H1 (cell line): ENCODE measurements at regions not wholly inside any gene's neighbourhood (a gene's known extent, or its start where the extent isn't known, plus 50 kb on each side); places are given as distances from the start of the nearest gene placed in this dataset.

Source experiments
- CTCF ChIA-PET: fragments of 300-600 bp; sonication (Branson Sonifier 250); formaldehyde crosslinking; loops from one replicate; lab custom pipeline; 2021; ENCODE audit not compliant: partially characterized antibody; lab: Charles Lee
- POLR2A ChIA-PET: fragments of 300-600 bp; sonication (Branson Sonifier 250); formaldehyde crosslinking; loops from one replicate; lab custom pipeline; 2021; ENCODE audit warnings: inconsistent platforms; ENCODE audit not compliant: partially characterized antibody; lab: Charles Lee
- DNase-seq, 2 experiments: peaks; one replicate each; pipeline versions ENCODE4 v3.0.0 to v3.0.0-alpha.2; 2010 to 2022; ENCODE audit warnings: low spot score in 2 of 2, low read depth in 1 of 2, mixed read lengths in 1 of 2
- FAIRE-seq: peaks from 2 replicates; lab custom pipeline; 2011; peaks lifted over from hg19 to GRCh38; lab: Jason Lieb, UNC
- H2AFZ ChIP-seq: 2 replicates; pipeline ENCODE4 v1.8.1; 2012; ENCODE audit warnings: low read length, inconsistent platforms
- H2AK5ac ChIP-seq: 2 replicates; pipeline ENCODE4 v1.6.1; 2013; ENCODE audit warnings: low read depth, low read length
- H2BK120ac ChIP-seq: replicated peaks from 2 replicates; pipeline ENCODE3; 2013; ENCODE audit warnings: low read depth, low read length, inconsistent platforms
- H2BK12ac ChIP-seq: 2 replicates; pipeline ENCODE4 v1.6.1; 2013; ENCODE audit warnings: low read depth, low read length
- H2BK15ac ChIP-seq: 2 replicates; pipeline ENCODE4 v1.6.1; 2013; ENCODE audit warnings: low read length
- H2BK20ac ChIP-seq: 2 replicates; pipeline ENCODE4 v1.6.1; 2013; ENCODE audit warnings: low read length
- H2BK5ac ChIP-seq: 2 replicates; pipeline ENCODE4 v1.6.1; 2013; ENCODE audit warnings: low read depth, low read length
- H3K14ac ChIP-seq: 2 replicates; pipeline ENCODE4 v1.6.1; 2013; ENCODE audit warnings: inconsistent platforms; ENCODE audit not compliant: insufficient read length
- H3K18ac ChIP-seq: 2 replicates; pipeline ENCODE4 v1.6.1; 2013; ENCODE audit warnings: low read length; ENCODE audit errors: extremely low read depth
- H3K23ac ChIP-seq: 2 replicates; pipeline ENCODE4 v1.6.1; 2013; ENCODE audit warnings: inconsistent platforms; ENCODE audit not compliant: insufficient read length
- H3K23me2 ChIP-seq: 2 replicates; pipeline ENCODE4 v1.6.1; 2013; ENCODE audit warnings: low read depth, low read length
- H3K27ac ChIP-seq: 2 replicates; pipeline ENCODE4 v1.6.1; 2011; ENCODE audit warnings: low read depth, low read length, inconsistent platforms
- H3K27me3 ChIP-seq, 4 experiments: replicated peaks in 1 of 4; 1 replicate in 1 of 4; 2 replicates in 3 of 4; pipeline versions ENCODE4 v1.6.1 to v1.8.1; 2011 to 2013; ENCODE audit warnings: low read length in 3 of 4, mild to moderate bottlenecking in 3 of 4, inconsistent platforms in 2 of 4, mixed read lengths in 2 of 4, moderate library complexity in 1 of 4; ENCODE audit not compliant: control insufficient read depth in 3 of 4, insufficient read depth in 3 of 4; ENCODE audit errors: extremely low read depth in 1 of 4
- H3K36me3 ChIP-seq, 4 experiments: 2 replicates each; pipeline versions ENCODE4 v1.6.1 to v1.8.1; 2011 to 2013; ENCODE audit warnings: mild to moderate bottlenecking in 4 of 4, low read length in 3 of 4, moderate library complexity in 2 of 4, control low read depth in 1 of 4, inconsistent platforms in 1 of 4; ENCODE audit not compliant: insufficient read depth in 4 of 4, control insufficient read depth in 2 of 4
- H3K4ac ChIP-seq: replicated peaks from 2 replicates; pipeline ENCODE3; 2013; ENCODE audit warnings: low read length, low read depth, mixed read lengths, inconsistent platforms; ENCODE audit not compliant: insufficient read length
- H3K4me1 ChIP-seq, 4 experiments: replicated peaks in 1 of 4; 1 replicate in 1 of 4; 2 replicates in 3 of 4; pipeline versions ENCODE4 v1.6.1 to v1.8.1; 2011 to 2013; ENCODE audit warnings: low read length in 3 of 4, inconsistent platforms in 2 of 4, mixed read lengths in 1 of 4; ENCODE audit not compliant: insufficient read depth in 4 of 4, control insufficient read depth in 3 of 4
- H3K4me2 ChIP-seq, 2 experiments: 2 replicates each; pipeline versions ENCODE4 v1.6.1 to v1.8.1; 2011 to 2013; ENCODE audit warnings: low read depth in 2 of 2, low read length in 2 of 2, control low read depth in 1 of 2, inconsistent platforms in 1 of 2, mild to moderate bottlenecking in 1 of 2; ENCODE audit not compliant: insufficient read depth in 1 of 2
- H3K4me3 ChIP-seq, 4 experiments: fragments of 200-600, 300-600 bp in 1 of 4; sonication (generic), shearing (Covaris generic), sonication (Bioruptor Twin) in 1 of 4; 2 replicates each; pipeline versions ENCODE4 v1.5.1 to v1.8.1; 2011 to 2016; ENCODE audit warnings: low read length in 4 of 4, low read depth in 3 of 4, control low read depth in 2 of 4, inconsistent platforms in 2 of 4, mild to moderate bottlenecking in 2 of 4, mixed read lengths in 1 of 4, moderate library complexity in 1 of 4; ENCODE audit not compliant: insufficient read depth in 2 of 4; ENCODE audit errors: extremely low read depth in 1 of 4
- H3K56ac ChIP-seq: replicated peaks from 2 replicates; pipeline ENCODE3; 2013; ENCODE audit warnings: low read depth, mild to moderate bottlenecking, mixed read lengths, low read length, inconsistent platforms; ENCODE audit not compliant: insufficient read length
- H3K79me1 ChIP-seq: 2 replicates; pipeline ENCODE4 v1.6.1; 2013; ENCODE audit warnings: low read depth, low read length, control low read depth
- H3K79me2 ChIP-seq, 2 experiments: 2 replicates each; pipeline versions ENCODE4 v1.6.1 to v1.8.1; 2012 to 2013; ENCODE audit warnings: low read length in 2 of 2, mild to moderate bottlenecking in 2 of 2, inconsistent platforms in 1 of 2; ENCODE audit not compliant: insufficient read depth in 2 of 2, control insufficient read depth in 1 of 2
- H3K9ac ChIP-seq, 4 experiments: replicated peaks in 1 of 4; 1 replicate in 1 of 4; 2 replicates in 3 of 4; pipeline versions ENCODE4 v1.6.1 to v1.8.1; 2011 to 2013; ENCODE audit warnings: low read depth in 3 of 4, low read length in 3 of 4, control low read depth in 2 of 4, mild to moderate bottlenecking in 2 of 4, moderate library complexity in 2 of 4, inconsistent platforms in 1 of 4; ENCODE audit errors: extremely low read depth in 1 of 4
- H3K9me3 ChIP-seq, 2 experiments: 2 replicates each; pipeline versions ENCODE4 v1.6.1 to v1.8.1; 2012 to 2013; ENCODE audit warnings: mild to moderate bottlenecking in 2 of 2, moderate library complexity in 2 of 2, control low read depth in 1 of 2, inconsistent platforms in 1 of 2, low read depth in 1 of 2, low read length in 1 of 2, mixed read lengths in 1 of 2; ENCODE audit not compliant: insufficient read depth in 2 of 2
- H4K20me1 ChIP-seq, 2 experiments: replicated peaks in 1 of 2; 2 replicates each; pipeline versions ENCODE3 to v1.8.1; 2011 to 2013; ENCODE audit warnings: inconsistent platforms in 2 of 2, low read length in 2 of 2, mild to moderate bottlenecking in 1 of 2; ENCODE audit not compliant: insufficient read depth in 2 of 2, control insufficient read depth in 1 of 2
- H4K5ac ChIP-seq: 2 replicates; pipeline ENCODE4 v1.6.1; 2013; ENCODE audit warnings: low read length, low read depth, mixed read lengths, inconsistent platforms; ENCODE audit not compliant: insufficient read length
- H4K8ac ChIP-seq: 2 replicates; pipeline ENCODE4 v1.8.0; 2013; ENCODE audit warnings: mild to moderate bottlenecking, moderate library complexity, low read length, inconsistent platforms; ENCODE audit not compliant: insufficient read depth; ENCODE audit errors: extremely low read depth
- H4K91ac ChIP-seq: replicated peaks from 2 replicates; pipeline ENCODE3; 2013; ENCODE audit warnings: low read length, mixed read lengths, inconsistent platforms; ENCODE audit not compliant: insufficient read length
- CBX5 ChIP-seq: fragments of 300-800, 300-1000 bp; sonication (generic); IDR thresholded peaks from 2 replicates; pipeline ENCODE4 v1.7.1; 2016; ENCODE audit warnings: antibody characterized with exemption, low read length, low read depth
- CHD1 ChIP-seq: IDR thresholded peaks from 2 replicates; pipeline ENCODE4 v1.6.1; 2012; ENCODE audit warnings: low read depth, low read length, improper control_type of control experiment
- EGR1 ChIP-seq: IDR thresholded peaks from 2 replicates; pipeline ENCODE4 v1.6.1; 2011; ENCODE audit warnings: low read depth, low read length, borderline replicate concordance
- GABPA ChIP-seq: IDR thresholded peaks from 2 replicates; pipeline ENCODE4 v1.6.1; 2011; ENCODE audit warnings: mild to moderate bottlenecking, low read length, moderate library complexity, borderline replicate concordance; ENCODE audit not compliant: insufficient read depth
- KDM4A ChIP-seq: IDR thresholded peaks from one replicate; pipeline ENCODE4 v1.7.1; 2012; ENCODE audit warnings: low read depth, mild to moderate bottlenecking, moderate library complexity, low read length, inconsistent platforms; ENCODE audit not compliant: severe bottlenecking
- POU5F1 ChIP-seq: IDR thresholded peaks from 2 replicates; pipeline ENCODE4 v1.6.1; 2011; ENCODE audit warnings: low read depth, mild to moderate bottlenecking, low read length, moderate library complexity
- RFX5 ChIP-seq: IDR thresholded peaks from 2 replicates; pipeline ENCODE4 v1.6.1; 2011; ENCODE audit warnings: low read depth, low read length, improper control_type of control experiment, borderline replicate concordance
- SIRT6 ChIP-seq: IDR thresholded peaks from one replicate; pipeline ENCODE4 v1.7.1; 2012; ENCODE audit warnings: low read length, inconsistent platforms
- SP2 ChIP-seq: IDR thresholded peaks from 2 replicates; pipeline ENCODE4 v1.6.1; 2012; ENCODE audit warnings: mild to moderate bottlenecking, low read length, inconsistent platforms
- SRF ChIP-seq: IDR thresholded peaks from 2 replicates; pipeline ENCODE4 v1.6.1; 2011; ENCODE audit warnings: mild to moderate bottlenecking, low read depth, low read length, moderate library complexity
- TCF12 ChIP-seq: IDR thresholded peaks from 2 replicates; pipeline ENCODE4 v1.6.1; 2011; ENCODE audit warnings: low read depth, mild to moderate bottlenecking, low read length
- WGBS, 2 experiments: shearing (Covaris generic) in 1 of 2; methylation state at CpG; one replicate each; pipeline versions ENCODE4 v1.1.6 to v1.1.7; 2013 to 2015; ENCODE audit warnings: low lambda C conversion rate in 2 of 2, mixed read lengths in 2 of 2, inconsistent platforms in 1 of 2, low coverage in 1 of 2, missing lambda C conversion rate in 1 of 2; ENCODE audit not compliant: insufficient replicate concordance in 2 of 2, insufficient coverage in 1 of 2, insufficient read length in 1 of 2; ENCODE audit errors: extremely low coverage in 1 of 2, missing lambda C conversion rate in 1 of 2; 5-methylcytosine and 5-hydroxymethylcytosine counted together

GRCh38 chr2:100205174-100205573, 62.8 kb upstream of the AFF3 start:
- Histone ChIP-seq H2BK15ac (no peak overlapping the region), H2BK5ac (no peak overlapping the region), H3K79me1 (no peaks in the 10 kb centered on the region), H3K56ac (no peak overlapping the region), H3K23ac (no peak overlapping the region), H2AFZ (no peak overlapping the region), H3K14ac (no peak overlapping the region), H2BK20ac (no peak overlapping the region), H3K4me3 (no peak overlapping the region), H3K27ac (no peak overlapping the region), H3K36me3 (no peaks in the 10 kb centered on the region), H3K23me2 (no peaks in the 10 kb centered on the region), H3K79me2 (no peaks in the 10 kb centered on the region), H3K9ac (peak overlapping the region in 2 of 4 experiments; percentile 4 to 24; a peak in 1 of 7 replicates), H2BK12ac (no peak overlapping the region), H2BK120ac (no peak overlapping the region), H4K5ac (no peak overlapping the region), H2AK5ac (no peak overlapping the region), H3K4me2 (no peak overlapping the region), H3K4me1 (no peaks in the 10 kb centered on the region), H4K20me1 (no peaks in the 10 kb centered on the region), H4K8ac (no peak overlapping the region), H3K18ac (no peak overlapping the region), H4K91ac (no peak overlapping the region), H3K27me3 (no peaks in the 10 kb centered on the region; a peak in 1 of 7 replicates), H3K4ac (no peak overlapping the region), H3K9me3 (no peaks in the 10 kb centered on the region)
- TF ChIP-seq SRF (no peak), RFX5 (no peak), SIRT6 (no peak), EGR1 (no peak), SP2 (no peak), POU5F1 (no peak), KDM4A (no peak), CHD1 (no peak), GABPA (no peak), CBX5 (no peak), TCF12 (no peak)
- no peak for DNase-seq
- ChIA-PET CTCF (interaction anchor here (0.9 kb wide), 1 partner anchor 27 kb away, joined by 3 read pairs; no protein-coding TSS in a partner anchor), POLR2A (no interaction called here)
- FAIRE-seq: no peak
- whole genome bisulfite sequencing, 2 experiments: 94% methylated on average over 7 of the region's 7 CpGs; no CpG with 5 or more reads in 1 of the 2 experiments
